Spleen (tissue), 7 donors: ENCODE measurements at regions not wholly inside any gene's neighbourhood (a gene's known extent, or its start where the extent isn't known, plus 50 kb on each side); places are given as distances from the start of the nearest gene placed in this dataset.

Experiments used
- POLR2AphosphoS5 ChIP-seq, 3 donors: sonication (generic); formaldehyde crosslinking; IDR thresholded peaks; one replicate each; pipeline ENCODE4 v1.5.1; 2017; ENCODE audit warnings: antibody characterized with exemption in 3 of 3
- TF ChIP-seq, protein P1 (sequence below), 11 experiments: fragments of 200-600 bp in 7 of 11; fragments of 450-650 bp in 4 of 11; sonication (generic) in 4 of 11; IDR thresholded peaks in 8 of 11; conservative IDR thresholded peaks in 3 of 11; 1 replicate in 7 of 11; 2 replicates in 4 of 11; pipeline versions ENCODE4 v1.4.0 to v1.8.0; 2016 to 2021; ENCODE audit warnings: antibody characterized with exemption in 11 of 11, inconsistent platforms in 4 of 11, mild to moderate bottlenecking in 1 of 11
- donor health status: DM: no; HTN: no; CAD: no; lungs with moderate emphysema.
- donor health status: DM: no; HTN: no; CAD: no.
- donor health status: DM: no; HTN: no; CAD: no.

DNA sequence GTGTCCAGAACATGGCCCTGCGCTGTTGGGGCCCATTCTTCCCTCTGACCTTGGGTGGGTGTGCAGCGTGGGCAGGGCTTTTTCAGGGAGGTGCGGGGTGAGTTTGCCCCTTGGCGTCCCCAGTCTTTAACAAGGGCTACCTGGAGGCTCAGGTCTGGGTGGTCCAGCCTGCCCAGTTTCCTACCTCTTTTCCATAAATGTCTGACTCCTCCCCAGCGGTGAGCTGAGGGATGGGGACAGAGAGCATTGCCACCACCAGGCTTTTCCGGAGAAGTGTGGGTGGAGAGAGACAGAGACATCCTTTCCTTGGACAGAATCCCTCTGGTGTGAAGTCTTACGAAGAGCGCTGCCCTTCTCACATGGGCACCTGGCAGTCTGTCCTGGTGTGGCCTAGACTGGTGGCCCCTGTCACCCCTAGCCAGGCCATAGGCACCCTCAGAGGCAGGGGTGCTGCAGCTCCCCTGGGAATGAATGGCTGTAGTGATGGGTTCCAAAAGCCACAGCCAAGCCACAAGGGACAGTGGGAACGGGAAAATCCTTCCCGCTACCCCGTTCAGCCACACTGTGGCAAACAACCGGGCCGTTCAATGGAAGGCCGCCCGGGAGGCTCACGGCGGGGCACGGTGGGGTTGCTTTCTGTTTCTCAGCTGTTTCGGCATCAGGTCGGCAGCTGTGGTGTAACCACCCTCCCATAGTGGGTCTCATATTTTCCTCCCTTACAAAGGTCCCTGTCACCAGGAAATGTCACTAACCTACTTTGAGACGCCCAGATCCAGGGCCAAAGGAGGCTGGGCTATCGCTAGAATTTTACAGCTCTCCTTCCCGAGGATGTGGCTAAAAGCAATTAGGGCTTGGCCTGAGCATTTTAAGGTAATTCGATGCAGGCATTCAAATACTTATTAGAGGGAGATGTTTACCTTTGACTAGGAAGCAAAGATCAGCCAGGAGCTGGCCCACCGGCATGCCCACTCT lies 61.9 kb upstream of the GSE1 start:
- no peak for TF ChIP-seq POLR2AphosphoS5 (IDR thresholded peaks at IDR 0.05)
- TF ChIP-seq, protein P1, sequence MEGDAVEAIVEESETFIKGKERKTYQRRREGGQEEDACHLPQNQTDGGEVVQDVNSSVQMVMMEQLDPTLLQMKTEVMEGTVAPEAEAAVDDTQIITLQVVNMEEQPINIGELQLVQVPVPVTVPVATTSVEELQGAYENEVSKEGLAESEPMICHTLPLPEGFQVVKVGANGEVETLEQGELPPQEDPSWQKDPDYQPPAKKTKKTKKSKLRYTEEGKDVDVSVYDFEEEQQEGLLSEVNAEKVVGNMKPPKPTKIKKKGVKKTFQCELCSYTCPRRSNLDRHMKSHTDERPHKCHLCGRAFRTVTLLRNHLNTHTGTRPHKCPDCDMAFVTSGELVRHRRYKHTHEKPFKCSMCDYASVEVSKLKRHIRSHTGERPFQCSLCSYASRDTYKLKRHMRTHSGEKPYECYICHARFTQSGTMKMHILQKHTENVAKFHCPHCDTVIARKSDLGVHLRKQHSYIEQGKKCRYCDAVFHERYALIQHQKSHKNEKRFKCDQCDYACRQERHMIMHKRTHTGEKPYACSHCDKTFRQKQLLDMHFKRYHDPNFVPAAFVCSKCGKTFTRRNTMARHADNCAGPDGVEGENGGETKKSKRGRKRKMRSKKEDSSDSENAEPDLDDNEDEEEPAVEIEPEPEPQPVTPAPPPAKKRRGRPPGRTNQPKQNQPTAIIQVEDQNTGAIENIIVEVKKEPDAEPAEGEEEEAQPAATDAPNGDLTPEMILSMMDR (IDR thresholded peaks at IDR 0.05 in 8 of 11, conservative IDR thresholded peaks at IDR 0.05 in 3 of 11), result no peak
